GM12878 (cell line): ENCODE measurements at regions not wholly inside any gene's neighbourhood (a gene's known extent, or its start where the extent isn't known, plus 50 kb on each side); places are given as distances from the start of the nearest gene placed in this dataset.

ENCODE experiments used
- ATAC-seq: fragments of 200-7000 bp; cut with Tn5 transposase; 3 replicates; pipeline ENCODE4 v1.9.1; 2020; ENCODE audit warnings: mild to moderate bottlenecking, moderate library complexity
- BruUV-seq: library from RNA; stranded (reverse); fragments of 400-500 nt; replicated peaks from 2 replicates; lab custom pipeline; 2021; lab: Mats Ljungman, UMichigan
- CTCF ChIA-PET: fragments of 300-600 bp; sonication (Branson Sonifier 250); formaldehyde crosslinking; extraction: SDS; loops from one replicate; lab custom pipeline; 2021; ENCODE audit warnings: inconsistent platforms; lab: Yijun Ruan, JAX
- POLR2A ChIA-PET: fragments of 350-600 bp; formaldehyde crosslinking; extraction: SDS; loops from one replicate; lab custom pipeline; 2021; ENCODE audit warnings: inconsistent platforms; lab: Charles Lee
- RAD21 ChIA-PET: fragments of 300-600 bp; sonication (Branson Sonifier 250); formaldehyde crosslinking; loops from one replicate; lab custom pipeline; 2023; ENCODE audit warnings: antibody characterized with exemption; ENCODE audit not compliant: unreplicated experiment; lab: Charles Lee
- SMC1A ChIA-PET: fragments of 300-600 bp; sonication (Branson Sonifier 250); formaldehyde crosslinking; loops from one replicate; lab custom pipeline; 2023; ENCODE audit not compliant: unreplicated experiment, uncharacterized antibody; lab: Charles Lee
- DNase-seq: peaks from one replicate; pipeline ENCODE4 v3.0.0-alpha.2; 2011; ENCODE audit warnings: low read depth, low spot score
- FAIRE-seq: peaks from 3 replicates; lab custom pipeline; 2011; peaks lifted over from hg19 to GRCh38; lab: Jason Lieb, UNC
- H2AFZ ChIP-seq: 2 replicates; pipeline ENCODE4 v1.6.0; 2011; ENCODE audit warnings: low read depth, low read length, control low read depth; ENCODE audit not compliant: control insufficient read depth
- H3K27ac ChIP-seq: 2 replicates; pipeline ENCODE4 v1.5.1; 2011; ENCODE audit warnings: control low read depth; ENCODE audit not compliant: control insufficient read depth, insufficient read depth
- H3K27me3 ChIP-seq, 2 experiments: replicated peaks in 1 of 2; 2 replicates each; pipeline versions ENCODE4 v1.6.0 to v1.6.1; 2011; ENCODE audit warnings: low read length in 1 of 2; ENCODE audit not compliant: control insufficient read depth in 2 of 2, insufficient read depth in 2 of 2
- H3K36me3 ChIP-seq, 2 experiments: 2 replicates each; pipeline ENCODE4 v1.5.1; 2011; ENCODE audit warnings: low read length in 1 of 2; ENCODE audit not compliant: control insufficient read depth in 2 of 2, insufficient read depth in 2 of 2
- H3K4me1 ChIP-seq: 2 replicates; pipeline ENCODE4 v1.6.1; 2011; ENCODE audit warnings: mild to moderate bottlenecking, low read length, moderate library complexity, mixed read lengths; ENCODE audit not compliant: control insufficient read depth, insufficient read depth
- H3K4me2 ChIP-seq: 2 replicates; pipeline ENCODE4 v1.6.0; 2011; ENCODE audit warnings: control low read depth; ENCODE audit not compliant: control insufficient read depth, insufficient read depth
- H3K4me3 ChIP-seq: fragments of 200-600 bp; sonication (generic); 2 replicates; pipeline ENCODE4 v1.5.1; 2016
- H3K79me2 ChIP-seq: 2 replicates; pipeline ENCODE4 v1.6.0; 2011; ENCODE audit warnings: low read length; ENCODE audit not compliant: control insufficient read depth, insufficient read depth
- H3K9ac ChIP-seq: 2 replicates; pipeline ENCODE4 v1.8.0; 2011; ENCODE audit warnings: low read length, control low read depth, mixed read lengths; ENCODE audit not compliant: control insufficient read depth, insufficient read depth
- H3K9me3 ChIP-seq: replicated peaks from 3 replicates; pipeline ENCODE4 v1.5.1; 2011; ENCODE audit warnings: mild to moderate bottlenecking, low read length; ENCODE audit not compliant: control insufficient read depth, insufficient read depth
- H4K20me1 ChIP-seq: 2 replicates; pipeline ENCODE4 v1.6.0; 2011; ENCODE audit not compliant: control insufficient read depth, insufficient read depth
- BCLAF1 ChIP-seq: fragments of 450-650 bp; IDR thresholded peaks from 2 replicates; pipeline ENCODE4 v1.6.1; 2017; ENCODE audit warnings: antibody characterized with exemption, mild to moderate bottlenecking, moderate library complexity
- CBFB ChIP-seq: IDR thresholded peaks from 2 replicates; pipeline ENCODE4 v1.6.1; 2016; ENCODE audit warnings: antibody characterized with exemption, low read depth
- CEBPZ ChIP-seq: fragments of 150-350 bp; IDR thresholded peaks from 2 replicates; pipeline ENCODE4 v1.6.1; 2016; ENCODE audit warnings: low read depth, low read length
- CREB1 ChIP-seq: IDR thresholded peaks from 2 replicates; pipeline ENCODE4 v1.6.1; 2012; ENCODE audit warnings: low read depth, mild to moderate bottlenecking, inconsistent platforms
- ETV6 ChIP-seq, 2 experiments: fragments of 450-650 bp in 1 of 2; IDR thresholded peaks in 1 of 2; conservative IDR thresholded peaks in 1 of 2; 2 replicates each; pipeline ENCODE4 v1.6.1; 2014; ENCODE audit warnings: antibody characterized with exemption in 1 of 2, borderline replicate concordance in 1 of 2, low read depth in 1 of 2, mild to moderate bottlenecking in 1 of 2, moderate library complexity in 1 of 2
- GATAD2B ChIP-seq: fragments of 450-650 bp; conservative IDR thresholded peaks from 2 replicates; pipeline ENCODE4 v1.6.1; 2017; ENCODE audit warnings: low read depth, mild to moderate bottlenecking, moderate library complexity
- HDGF ChIP-seq: fragments of 450-650 bp; IDR thresholded peaks from 2 replicates; pipeline ENCODE4 v1.6.1; 2016; ENCODE audit warnings: antibody characterized with exemption
- IRF4 ChIP-seq: IDR thresholded peaks from 2 replicates; pipeline ENCODE4 v1.6.1; 2011; ENCODE audit warnings: low read depth, low read length
- MEF2A ChIP-seq: IDR thresholded peaks from 2 replicates; pipeline ENCODE4 v1.6.1; 2011; ENCODE audit warnings: low read depth, mild to moderate bottlenecking, low read length, moderate library complexity; ENCODE audit not compliant: insufficient read depth
- MEF2B ChIP-seq: fragments of 450-650 bp; IDR thresholded peaks from 2 replicates; pipeline ENCODE4 v1.6.1; 2018; ENCODE audit warnings: mild to moderate bottlenecking, moderate library complexity; ENCODE audit not compliant: partially characterized antibody, poor library complexity, severe bottlenecking
- NFYA ChIP-seq: IDR thresholded peaks from 2 replicates; pipeline ENCODE4 v1.6.1; 2011; ENCODE audit warnings: low read depth, mild to moderate bottlenecking, low read length, improper control_type of control experiment, borderline replicate concordance
- POLR2AphosphoS2 ChIP-seq: IDR thresholded peaks from 2 replicates; pipeline ENCODE4 v1.6.1; 2011; ENCODE audit warnings: low read depth, mild to moderate bottlenecking, low read length, improper control_type of control experiment, moderate library complexity
- TCF3 ChIP-seq: IDR thresholded peaks from 2 replicates; pipeline ENCODE4 v1.6.1; 2012; ENCODE audit warnings: low read depth, mild to moderate bottlenecking, low read length, borderline replicate concordance; ENCODE audit not compliant: insufficient read depth
- ZBTB11 ChIP-seq: fragments of 450-650 bp; formaldehyde crosslinking; IDR thresholded peaks from 2 replicates; pipeline ENCODE4 v1.5.0; 2022; ENCODE audit warnings: mild to moderate bottlenecking, missing genetic modification characterization
- WGBS: methylation state at CpG from one replicate; pipeline ENCODE4 v1.1.6; 2016; ENCODE audit warnings: low lambda C conversion rate; ENCODE audit not compliant: insufficient replicate concordance, insufficient coverage; ENCODE audit errors: missing lambda C conversion rate; 5-methylcytosine and 5-hydroxymethylcytosine counted together
- in situ Hi-C: fragments of 300-500 bp; cut with MboI; formaldehyde crosslinking; loops from 9 replicates; pipeline ENCODE4 v1.14.3; 2018; ENCODE audit warnings: mixed read lengths
- intact Hi-C: fragments of 100-400 bp; cut with micrococcal nuclease; formaldehyde crosslinking; loops from one replicate; pipeline ENCODE4 v1.14.2; 2022; ENCODE audit not compliant: unreplicated experiment

- TF ChIP-seq ZBTB11 (no peak), GATAD2B (no peak)
Measured at GRCh38 chr2:106709229-106709628, 176.7 kb downstream of the ST6GAL2 start (continued).

- in situ Hi-C loops = no loop called here
- H3K4me2 ChIP-seq = no peak overlapping the region
- ChIA-PET SMC1A (no interaction called here), RAD21 (no interaction called here), POLR2A (no interaction called here), CTCF (no interaction called here)
- intact Hi-C loops = no loop called here
- DNase-seq = no peak
- H3K79me2 ChIP-seq = no peaks in the 10 kb centered on the region
- no peak for FAIRE-seq
- H4K20me1 ChIP-seq = no peaks in the 10 kb centered on the region
- H3K27me3 ChIP-seq = no peaks in the 10 kb centered on the region
- no peak overlapping the region for H3K9ac ChIP-seq
- H3K27ac ChIP-seq = no peak overlapping the region
- no peak overlapping the region for H2AFZ ChIP-seq
- no peaks in the 10 kb centered on the region for H3K4me1 ChIP-seq
- ATAC-seq = no peak
- H3K4me3 ChIP-seq = no peak overlapping the region
- no TSS peak for BruUV-seq
- no peaks in the 10 kb centered on the region for H3K9me3 ChIP-seq
- 0% methylated on average over 2 of the region's 2 CpGs for WGBS
- H3K36me3 ChIP-seq = no peaks in the 10 kb centered on the region
- no peak for TF ChIP-seq CBFB
- no peak for TF ChIP-seq MEF2A
- no peak for TF ChIP-seq BCLAF1
- TF ChIP-seq CREB1 = no peak
- no peak for TF ChIP-seq IRF4
- no peak for TF ChIP-seq MEF2B
- TF ChIP-seq NFYA = no peak
- no peak for TF ChIP-seq TCF3
- no peak for TF ChIP-seq ETV6 (conservative IDR thresholded peaks at IDR 0.05 in 1 of 2, IDR thresholded peaks at IDR 0.05 in 1 of 2; ENCODE audit: borderline replicate concordance in 1 of 2, low read depth in 1 of 2)
- TF ChIP-seq POLR2AphosphoS2 = no peak
- TF ChIP-seq HDGF = no peak
- no peak for TF ChIP-seq CEBPZ
Measured at GRCh38 chr2:106719222-106719621, 166.7 kb downstream of the ST6GAL2 start.
